ENCODE measurements at regions not wholly inside any gene's neighbourhood (a gene's known extent, or its start where the extent isn't known, plus 50 kb on each side); places are given as distances from the start of the nearest gene placed in this dataset.

DNA sequence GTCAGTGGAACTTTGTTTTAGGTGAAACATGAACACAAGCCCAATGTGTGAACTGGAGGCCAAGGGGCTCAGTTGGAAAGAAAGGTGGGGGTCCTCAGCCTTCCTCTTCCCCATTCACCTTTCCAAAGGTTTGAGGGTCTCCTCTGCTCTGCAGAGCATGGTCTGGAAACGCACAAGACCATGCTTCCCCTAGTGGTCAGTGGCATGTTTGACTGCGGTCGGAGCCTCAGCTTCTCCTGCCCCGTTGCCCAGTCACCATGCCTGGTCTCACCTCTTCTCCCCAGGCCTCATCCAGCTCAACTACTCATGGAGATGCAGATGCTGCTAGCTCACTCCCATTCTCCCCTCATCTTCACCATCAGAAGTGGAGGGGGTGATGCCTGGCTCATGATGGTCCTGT, 340.3 kb downstream of the GADD45G start:
- no peak for TF ChIP-seq YY1 (IDR thresholded peaks at IDR 0.05; ENCODE audit: insufficient read depth, insufficient read length)
- TF ChIP-seq ZNF274 (IDR thresholded peaks at IDR 0.05; ENCODE audit: low read depth, low read length): no peak
- TF ChIP-seq SUZ12 (IDR thresholded peaks at IDR 0.05; ENCODE audit: extremely low read depth, insufficient read depth, insufficient read length): no peak
